IMR-90 (cell line): ENCODE measurements at regions not wholly inside any gene's neighbourhood (a gene's known extent, or its start where the extent isn't known, plus 50 kb on each side); places are given as distances from the start of the nearest gene placed in this dataset.

Source experiments
- BHLHE40 ChIP-seq: fragments of 150-350 bp; IDR thresholded peaks from 2 replicates; pipeline ENCODE4 v1.6.1; 2016; ENCODE audit warnings: mild to moderate bottlenecking, low read depth, low read length
- CEBPB ChIP-seq: IDR thresholded peaks from 2 replicates; pipeline ENCODE4 v1.6.1; 2012; ENCODE audit warnings: low read depth, low read length, improper control_type of control experiment
- CHD1 ChIP-seq: IDR thresholded peaks from 2 replicates; pipeline ENCODE4 v1.6.1; 2012; ENCODE audit warnings: low read depth, low read length, improper control_type of control experiment
- CTCF ChIP-seq: conservative IDR thresholded peaks from 2 replicates; pipeline ENCODE4 v1.5.1; 2012; ENCODE audit warnings: mild to moderate bottlenecking, low read depth, low read length, improper control_type of control experiment
- ELK1 ChIP-seq: fragments of 150-350 bp; IDR thresholded peaks from 2 replicates; pipeline ENCODE4 v1.6.1; 2016; ENCODE audit warnings: low read depth, mild to moderate bottlenecking, low read length, moderate library complexity, borderline replicate concordance
- FOS ChIP-seq: fragments of 150-350 bp; IDR thresholded peaks from 2 replicates; pipeline ENCODE4 v1.6.1; 2016; ENCODE audit warnings: low read depth, low read length
- MAFK ChIP-seq: IDR thresholded peaks from 2 replicates; pipeline ENCODE4 v1.6.1; 2012; ENCODE audit warnings: low read depth, low read length, improper control_type of control experiment
- NFE2L2 ChIP-seq: fragments of 150-350 bp; IDR thresholded peaks from 2 replicates; pipeline ENCODE4 v1.6.1; 2016; ENCODE audit warnings: low read depth, mild to moderate bottlenecking, low read length
- POLR2A ChIP-seq: IDR thresholded peaks from 2 replicates; pipeline ENCODE4 v1.6.1; 2012; ENCODE audit warnings: mild to moderate bottlenecking, low read depth, low read length
- SMC3 ChIP-seq: fragments of 150-350 bp; IDR thresholded peaks from 2 replicates; pipeline ENCODE4 v1.6.1; 2016; ENCODE audit warnings: low read depth, mild to moderate bottlenecking, antibody characterized with exemption, low read length, moderate library complexity
- USF2 ChIP-seq: fragments of 150-350 bp; IDR thresholded peaks from 2 replicates; pipeline ENCODE4 v1.6.1; 2017; ENCODE audit warnings: mild to moderate bottlenecking, antibody characterized with exemption, low read length, low read depth

GRCh38 chr6:56732517-56732916 is 89.8 kb upstream of the DST start:
- TF ChIP-seq CTCF (no peak), POLR2A (no peak), SMC3 (no peak), CEBPB (no peak), ELK1 (no peak), NFE2L2 (no peak), MAFK (no peak), BHLHE40 (no peak), FOS (no peak), USF2 (no peak), CHD1 (no peak)
